Ishikawa (cell line): ENCODE measurements at regions not wholly inside any gene's neighbourhood (a gene's known extent, or its start where the extent isn't known, plus 50 kb on each side); places are given as distances from the start of the nearest gene placed in this dataset.

ENCODE experiments used
- CEBPB ChIP-seq: IDR thresholded peaks from 2 replicates; pipeline ENCODE4 v1.6.1; 2012
- CREB1 ChIP-seq: IDR thresholded peaks from 2 replicates; pipeline ENCODE4 v1.6.1; 2012; ENCODE audit warnings: low read depth
- EGR1 ChIP-seq: IDR thresholded peaks from 2 replicates; pipeline ENCODE4 v1.6.1; 2012
- EP300 ChIP-seq: IDR thresholded peaks from 2 replicates; pipeline ENCODE4 v1.6.1; 2012; ENCODE audit warnings: borderline replicate concordance
- FOXM1 ChIP-seq: IDR thresholded peaks from 2 replicates; pipeline ENCODE4 v1.6.1; 2012; ENCODE audit warnings: low read depth, borderline replicate concordance
- MAX ChIP-seq: IDR thresholded peaks from 2 replicates; pipeline ENCODE4 v1.6.1; 2012
- NFIC ChIP-seq: IDR thresholded peaks from 2 replicates; pipeline ENCODE4 v1.6.1; 2012
- RAD21 ChIP-seq: IDR thresholded peaks from 2 replicates; pipeline ENCODE4 v1.6.1; 2012; ENCODE audit warnings: low read depth
- REST ChIP-seq: IDR thresholded peaks from 2 replicates; pipeline ENCODE4 v1.6.1; 2012; ENCODE audit warnings: low read depth, mild to moderate bottlenecking
- TAF1 ChIP-seq: IDR thresholded peaks from 2 replicates; pipeline ENCODE4 v1.6.1; 2012; ENCODE audit warnings: low read depth, mild to moderate bottlenecking
- TEAD4 ChIP-seq: IDR thresholded peaks from 2 replicates; pipeline ENCODE4 v1.6.1; 2012
- USF1 ChIP-seq: IDR thresholded peaks from 2 replicates; pipeline ENCODE4 v1.6.1; 2012
- YY1 ChIP-seq: IDR thresholded peaks from 2 replicates; pipeline ENCODE4 v1.6.1; 2012; ENCODE audit warnings: low read depth
- ZBTB7A ChIP-seq: IDR thresholded peaks from 2 replicates; pipeline ENCODE4 v1.6.1; 2012; ENCODE audit warnings: low read depth

- TF ChIP-seq EP300 (no peak), MAX (no peak), TAF1 (no peak), TEAD4 (no peak), CEBPB (no peak), FOXM1 (no peak), USF1 (no peak), EGR1 (no peak), CREB1 (no peak), REST (no peak), RAD21 (no peak), YY1 (no peak), ZBTB7A (no peak), NFIC (no peak)
Observed at GRCh38 chr15:96262549-96263489, 67.7 kb upstream of the NR2F2 start.
